K562 (cell line): ENCODE measurements at regions not wholly inside any gene's neighbourhood (a gene's known extent, or its start where the extent isn't known, plus 50 kb on each side); places are given as distances from the start of the nearest gene placed in this dataset.

Source experiments
- ATAC-seq: fragments of 200-7000 bp; cut with Tn5 transposase; 3 replicates; pipeline ENCODE4 v1.9.1; 2020; ENCODE audit warnings: moderate library complexity
- BruUV-seq: library from RNA; stranded (reverse); fragments of 400-500 nt; replicated peaks from 2 replicates; lab custom pipeline; 2021; lab: Mats Ljungman, UMichigan
- CTCF ChIA-PET: fragments of 300-600 bp; formaldehyde crosslinking; extraction: SDS; loops from one replicate; lab custom pipeline; 2021; ENCODE audit warnings: low intra/inter-chr PET ratio; lab: Yijun Ruan, JAX
- POLR2A ChIA-PET: fragments of 300-600, 350-650 bp; sonication (Branson Sonifier 250); formaldehyde crosslinking; extraction: SDS; loops from one replicate; lab custom pipeline; 2021; ENCODE audit warnings: antibody characterized with exemption, inconsistent platforms; lab: Yijun Ruan, JAX
- DNase-seq, 4 experiments: peaks; one replicate each; pipeline versions ENCODE4 v3.0.0 to v3.0.0-alpha.2; 2011 to 2018; ENCODE audit warnings: low spot score in 3 of 4, mixed read lengths in 3 of 4; ENCODE audit errors: extremely low read depth in 1 of 4
- FAIRE-seq: peaks from 2 replicates; lab custom pipeline; 2011; peaks lifted over from hg19 to GRCh38; lab: Jason Lieb, UNC
- H2AFZ ChIP-seq: 2 replicates; pipeline ENCODE4 v1.6.0; 2011; ENCODE audit warnings: low read depth, low read length, control low read depth, inconsistent platforms
- H3K27ac ChIP-seq: fragments of 200-600 bp; 3 replicates; pipeline ENCODE4 v1.8.0; 2011; ENCODE audit warnings: low read depth, mild to moderate bottlenecking, control low read depth, inconsistent platforms, low read length, moderate library complexity, mixed read lengths; ENCODE audit errors: extremely low read depth
- H3K27me3 ChIP-seq, 2 experiments: fragments of 300-600 bp in 1 of 2; 2 replicates in 1 of 2; 3 replicates in 1 of 2; pipeline versions ENCODE4 v1.6.0 to v1.8.0; 2011; ENCODE audit warnings: inconsistent platforms in 2 of 2, low read length in 2 of 2, mild to moderate bottlenecking in 1 of 2, mixed read lengths in 1 of 2, moderate library complexity in 1 of 2; ENCODE audit not compliant: control insufficient read depth in 2 of 2, insufficient read depth in 2 of 2
- H3K36me3 ChIP-seq: fragments of 300-600 bp; 3 replicates; pipeline ENCODE4 v1.8.0; 2011; ENCODE audit warnings: mild to moderate bottlenecking, low read length, inconsistent platforms; ENCODE audit not compliant: control insufficient read depth, insufficient read depth
- H3K4me1 ChIP-seq, 2 experiments: fragments of 200-600 bp in 1 of 2; replicated peaks in 1 of 2; 2 replicates in 1 of 2; 3 replicates in 1 of 2; pipeline versions ENCODE4 v1.5.1 to v1.8.0; 2011; ENCODE audit warnings: inconsistent platforms in 2 of 2, low read length in 2 of 2, mild to moderate bottlenecking in 1 of 2, mixed read lengths in 1 of 2, moderate library complexity in 1 of 2; ENCODE audit not compliant: control insufficient read depth in 2 of 2, insufficient read depth in 2 of 2
- H3K4me2 ChIP-seq: 2 replicates; pipeline ENCODE4 v1.6.1; 2011; ENCODE audit warnings: low read length, control low read depth, inconsistent platforms, mixed read lengths; ENCODE audit not compliant: insufficient read depth
- H3K4me3 ChIP-seq: fragments of 200-600 bp; sonication (generic), shearing (Covaris generic); 2 replicates; pipeline ENCODE4 v1.5.1; 2016; ENCODE audit warnings: control low read depth, inconsistent platforms
- H3K79me2 ChIP-seq: fragments of 200-600 bp; 3 replicates; pipeline ENCODE4 v1.8.0; 2011; ENCODE audit warnings: low read length, inconsistent platforms; ENCODE audit not compliant: control insufficient read depth, insufficient read depth
- H3K9ac ChIP-seq, 2 experiments: 2 replicates each; pipeline versions ENCODE4 v1.6.0 to v1.6.1; 2011; ENCODE audit warnings: low read depth in 2 of 2, low read length in 2 of 2, control low read depth in 1 of 2, inconsistent platforms in 1 of 2, mild to moderate bottlenecking in 1 of 2, mixed read lengths in 1 of 2; ENCODE audit not compliant: insufficient read depth in 1 of 2
- H3K9me1 ChIP-seq: one replicate; pipeline ENCODE4 v1.6.0; 2011; ENCODE audit warnings: inconsistent platforms, mild to moderate bottlenecking, low read length, moderate library complexity; ENCODE audit not compliant: control insufficient read depth, insufficient read depth
- H3K9me3 ChIP-seq: replicated peaks from 2 replicates; pipeline ENCODE4 v1.5.1; 2011; ENCODE audit warnings: low read depth, low read length, inconsistent platforms; ENCODE audit not compliant: control insufficient read depth, insufficient read depth
- H4K20me1 ChIP-seq: replicated peaks from 2 replicates; pipeline ENCODE4 v1.6.1; 2011; ENCODE audit warnings: low read length, inconsistent platforms, mixed read lengths; ENCODE audit not compliant: control insufficient read depth, insufficient read depth
- CHCHD3 ChIP-seq: fragments of 250-450 bp; sonication (Bioruptor Pico); IDR thresholded peaks from 2 replicates; pipeline ENCODE4 v2.1.2; 2022; ENCODE audit warnings: mild to moderate bottlenecking
- ERF ChIP-seq: fragments of 450-650 bp; formaldehyde crosslinking; IDR thresholded peaks from 2 replicates; pipeline ENCODE4 v1.4.0; 2020; ENCODE audit warnings: mild to moderate bottlenecking, mixed read lengths
- KLF13 ChIP-seq: fragments of 450-650 bp; IDR thresholded peaks from 2 replicates; pipeline ENCODE4 v1.6.1; 2016; ENCODE audit warnings: missing genetic modification characterization, low read depth, mild to moderate bottlenecking, missing compliant biosample characterization, moderate library complexity, borderline replicate concordance
- LARP7 ChIP-seq: fragments of 450-650 bp; IDR thresholded peaks from 2 replicates; pipeline ENCODE4 v1.6.1; 2016
- MAX ChIP-seq: sonication (generic); formaldehyde crosslinking; IDR thresholded peaks from 2 replicates; pipeline ENCODE4 v1.9.0; 2022; ENCODE audit warnings: mild to moderate bottlenecking, missing genetic modification reagents
- NR2C1 ChIP-seq, 2 experiments: fragments of 450-650 bp; IDR thresholded peaks; 2 replicates each; pipeline ENCODE4 v1.6.1; 2017; ENCODE audit warnings: mild to moderate bottlenecking in 2 of 2, antibody characterized with exemption in 1 of 2, inconsistent platforms in 1 of 2, missing compliant biosample characterization in 1 of 2, missing genetic modification characterization in 1 of 2
- RBM15 ChIP-seq: fragments of 200-400 bp; formaldehyde crosslinking; IDR thresholded peaks from 2 replicates; pipeline ENCODE4 v1.6.1; 2018; ENCODE audit warnings: mild to moderate bottlenecking, low read length, moderate library complexity; ENCODE audit not compliant: insufficient read depth
- RCOR1 ChIP-seq, 2 experiments: IDR thresholded peaks; 2 replicates each; pipeline ENCODE4 v1.6.1; 2012; ENCODE audit warnings: low read depth in 2 of 2, low read length in 2 of 2, borderline replicate concordance in 1 of 2, improper control_type of control experiment in 1 of 2
- TEAD2 ChIP-seq: fragments of 450-650 bp; IDR thresholded peaks from 2 replicates; pipeline ENCODE4 v1.6.1; 2016; ENCODE audit warnings: missing genetic modification characterization, control low read depth, missing compliant biosample characterization
- ZBTB40 ChIP-seq, 2 experiments: fragments of 450-650 bp in 1 of 2; sonication (generic) in 1 of 2; formaldehyde crosslinking in 1 of 2; IDR thresholded peaks; 2 replicates each; pipeline versions ENCODE4 v1.7.1 to v1.9.0; 2016 to 2022; ENCODE audit warnings: inconsistent platforms in 1 of 2, mild to moderate bottlenecking in 1 of 2, missing genetic modification reagents in 1 of 2
- WGBS: fragments of 100-300 bp; shearing (Covaris generic); methylation state at CpG from one replicate; pipeline ENCODE4 v1.1.6; 2016; ENCODE audit warnings: low coverage, mixed read lengths; ENCODE audit not compliant: insufficient coverage; ENCODE audit errors: missing lambda C conversion rate; 5-methylcytosine and 5-hydroxymethylcytosine counted together
- in situ Hi-C: fragments of 300-500 bp; cut with MboI; formaldehyde crosslinking; loops from 4 replicates; pipeline ENCODE4 v1.15.0; 2018; ENCODE audit warnings: inconsistent platforms, mixed read lengths
- intact Hi-C: fragments of 100-400 bp; cut with micrococcal nuclease; formaldehyde crosslinking; loops from 2 replicates; pipeline ENCODE4 v1.14.2; 2022

- no TSS peak for BruUV-seq
- Histone ChIP-seq H2AFZ (no peak overlapping the region), H3K4me3 (no peak overlapping the region), H3K27me3 (no peaks in the 10 kb centered on the region), H3K4me1 (no peaks in the 10 kb centered on the region), H3K9me1 (no peaks in the 10 kb centered on the region), H3K36me3 (no peaks in the 10 kb centered on the region), H3K4me2 (no peak overlapping the region), H3K27ac (no peak overlapping the region), H3K9ac (no peak overlapping the region), H3K79me2 (no peaks in the 10 kb centered on the region), H4K20me1 (no peaks in the 10 kb centered on the region), H3K9me3 (no peaks in the 10 kb centered on the region)
- WGBS: 0% methylated on average over 3 of the region's 3 CpGs
- intact Hi-C loops: no loop called here
- no peak for ATAC-seq
- ChIA-PET POLR2A (no interaction called here), CTCF (no interaction called here)
- no peak for FAIRE-seq
- DNase-seq: no peak
- in situ Hi-C loops: no loop called here
- TF ChIP-seq ERF (no peak), LARP7 (no peak), MAX (CRISPR knock-in tag) (no peak), CHCHD3 (CRISPR knock-in tag) (no peak), RBM15 (no peak), NR2C1 (IDR thresholded peaks at IDR 0.05) (no peak), NR2C1 (tag; IDR thresholded peaks at IDR 0.05) (no peak), TEAD2 (no peak), KLF13 (tag) (no peak), RCOR1 (IDR thresholded peaks at IDR 0.05; ENCODE audit: borderline replicate concordance in 1 of 2, low read depth in 2 of 2, low read length in 2 of 2) (no peak), ZBTB40 (IDR thresholded peaks at IDR 0.05) (no peak), ZBTB40 (CRISPR knock-in tag; IDR thresholded peaks at IDR 0.05) (no peak)
Measured at GRCh38 chr9:78663369-78663768, 366.4 kb downstream of the PSAT1 start.
